HepG2 (cell line): ENCODE measurements at regions not wholly inside any gene's neighbourhood (a gene's known extent, or its start where the extent isn't known, plus 50 kb on each side); places are given as distances from the start of the nearest gene placed in this dataset.

Source experiments
- ATAC-seq: fragments of 200-7000 bp; cut with Tn5 transposase; 3 replicates; pipeline ENCODE4 v1.9.1; 2020; ENCODE audit warnings: mild to moderate bottlenecking, moderate library complexity
- BruUV-seq: library from RNA; stranded (reverse); fragments of 400-500 nt; replicated peaks from 2 replicates; lab custom pipeline; 2021; lab: Mats Ljungman, UMichigan
- CTCF ChIA-PET: fragments of 300-600 bp; formaldehyde crosslinking; extraction: SDS; loops from one replicate; lab custom pipeline; 2021; ENCODE audit warnings: low total read pairs, inconsistent platforms, low intra/inter-chr PET ratio; lab: Yijun Ruan, JAX
- POLR2A ChIA-PET: fragments of 350-600 bp; sonication (Branson Sonifier 250); formaldehyde crosslinking; loops from one replicate; lab custom pipeline; 2020; ENCODE audit warnings: antibody characterized with exemption, inconsistent platforms; lab: Yijun Ruan, JAX
- DNase-seq: peaks from one replicate; pipeline ENCODE4 v3.0.0-alpha.2; 2015; ENCODE audit warnings: low spot score
- FAIRE-seq: peaks from 3 replicates; lab custom pipeline; 2011; peaks lifted over from hg19 to GRCh38; lab: Jason Lieb, UNC
- H2AFZ ChIP-seq: one replicate; pipeline ENCODE4 v1.6.1; 2011; ENCODE audit warnings: low read length, inconsistent platforms
- H3K27ac ChIP-seq: fragments of 300-600 bp; 3 replicates; pipeline ENCODE4 v1.8.0; 2011; ENCODE audit warnings: mixed run types, mild to moderate bottlenecking, mixed read lengths, low read length, inconsistent platforms; ENCODE audit not compliant: insufficient read depth; ENCODE audit errors: extremely low read length
- H3K27me3 ChIP-seq, 2 experiments: fragments of 200-600 bp in 1 of 2; 2 replicates in 1 of 2; 3 replicates in 1 of 2; pipeline versions ENCODE4 v1.6.0 to v1.8.0; 2011; ENCODE audit warnings: low read length in 2 of 2, mild to moderate bottlenecking in 2 of 2, moderate library complexity in 2 of 2, inconsistent platforms in 1 of 2; ENCODE audit not compliant: insufficient read depth in 2 of 2, control insufficient read depth in 1 of 2
- H3K36me3 ChIP-seq, 2 experiments: fragments of 200-600 bp in 1 of 2; replicated peaks in 1 of 2; 2 replicates in 1 of 2; 3 replicates in 1 of 2; pipeline versions ENCODE4 v1.5.1 to v1.8.0; 2011; ENCODE audit warnings: low read length in 2 of 2, inconsistent platforms in 1 of 2; ENCODE audit not compliant: insufficient read depth in 2 of 2, control insufficient read depth in 1 of 2
- H3K4me1 ChIP-seq: 2 replicates; pipeline ENCODE4 v1.5.1; 2012; ENCODE audit warnings: low read length, inconsistent platforms; ENCODE audit not compliant: insufficient read depth
- H3K4me2 ChIP-seq: 2 replicates; pipeline ENCODE4 v1.6.0; 2011; ENCODE audit warnings: low read depth, low read length, inconsistent platforms
- H3K4me3 ChIP-seq, 3 experiments: fragments of 200-600 bp in 1 of 3; sonication (generic), shearing (Covaris generic) in 1 of 3; replicated peaks in 1 of 3; 2 replicates each; pipeline ENCODE4 v1.5.1; 2011 to 2016; ENCODE audit warnings: low read length in 3 of 3, inconsistent platforms in 2 of 3, low read depth in 2 of 3, mild to moderate bottlenecking in 2 of 3, control low read depth in 1 of 3, mixed read lengths in 1 of 3; ENCODE audit not compliant: insufficient read depth in 1 of 3
- H3K79me2 ChIP-seq: one replicate; pipeline ENCODE4 v1.6.1; 2011; ENCODE audit warnings: low read length, inconsistent platforms; ENCODE audit not compliant: insufficient read depth
- H3K9ac ChIP-seq: 2 replicates; pipeline ENCODE4 v1.6.0; 2011; ENCODE audit warnings: mild to moderate bottlenecking, low read depth, low read length, inconsistent platforms; ENCODE audit not compliant: insufficient read depth
- H3K9me3 ChIP-seq: 2 replicates; pipeline ENCODE4 v1.5.1; 2012; ENCODE audit warnings: mild to moderate bottlenecking, low read length
- H4K20me1 ChIP-seq: 2 replicates; pipeline ENCODE4 v1.6.0; 2011; ENCODE audit warnings: inconsistent platforms, mild to moderate bottlenecking, low read length, moderate library complexity; ENCODE audit not compliant: insufficient read depth
- CENPX ChIP-seq: sonication (generic); formaldehyde crosslinking; IDR thresholded peaks from 2 replicates; pipeline ENCODE4 v1.9.0; 2021; ENCODE audit warnings: mild to moderate bottlenecking, missing genetic modification reagents, moderate library complexity
- CREB1 ChIP-seq, 2 experiments: fragments of 450-650 bp in 1 of 2; IDR thresholded peaks; 2 replicates each; pipeline ENCODE4 v1.6.1; 2016 to 2017; ENCODE audit warnings: control low read depth in 1 of 2, mild to moderate bottlenecking in 1 of 2, missing compliant biosample characterization in 1 of 2, missing genetic modification characterization in 1 of 2
- HMGXB4 ChIP-seq, 2 experiments: sonication (generic) in 1 of 2; formaldehyde crosslinking in 1 of 2; IDR thresholded peaks; 2 replicates each; pipeline versions ENCODE4 v1.4.0 to v1.6.1; 2018 to 2020; ENCODE audit warnings: missing genetic modification reagents in 2 of 2, borderline replicate concordance in 1 of 2, low read depth in 1 of 2, mild to moderate bottlenecking in 1 of 2, missing biosample characterization in 1 of 2
- LCORL ChIP-seq, 2 experiments: fragments of 450-650 bp in 1 of 2; sonication (generic) in 1 of 2; formaldehyde crosslinking in 1 of 2; IDR thresholded peaks; 2 replicates each; pipeline versions ENCODE4 v1.5.0 to v1.6.1; 2017 to 2020; ENCODE audit warnings: antibody characterized with exemption in 1 of 2, missing genetic modification reagents in 1 of 2
- WGBS: methylation state at CpG from one replicate; pipeline ENCODE4 v1.1.6; 2017; ENCODE audit warnings: low lambda C conversion rate; 5-methylcytosine and 5-hydroxymethylcytosine counted together
- in situ Hi-C: cut with HindIII; loops from 2 replicates; pipeline ENCODE4 v1.10.0; 2017; ENCODE audit warnings: low pct_unique_long_range_greater_than_20kb; ENCODE audit not compliant: extremely low pct_ligation_motif_present
- intact Hi-C: fragments of 100-400 bp; cut with micrococcal nuclease; formaldehyde crosslinking; loops from one replicate; pipeline ENCODE4 v1.10.0; 2022; ENCODE audit not compliant: unreplicated experiment

GRCh38 chr10:84805149-84805548, 476.8 kb downstream of the CCSER2 start:
- Histone ChIP-seq H3K79me2 (no peaks in the 10 kb centered on the region), H3K9ac (no peak overlapping the region), H3K9me3 (no peaks in the 10 kb centered on the region), H4K20me1 (no peaks in the 10 kb centered on the region), H3K4me1 (no peaks in the 10 kb centered on the region), H3K27me3 (no peaks in the 10 kb centered on the region), H2AFZ (no peak overlapping the region), H3K4me2 (no peak overlapping the region), H3K4me3 (no peak overlapping the region), H3K36me3 (no peaks in the 10 kb centered on the region), H3K27ac (no peak overlapping the region)
- in situ Hi-C loops (no loop called here), intact Hi-C loops (no loop called here)
- FAIRE-seq (no peak), ATAC-seq (no peak), DNase-seq (no peak)
- ChIA-PET CTCF (no interaction called here), POLR2A (no interaction called here)
- BruUV-seq: no TSS peak
- 23% methylated on average over 2 of the region's 2 CpGs for WGBS
- TF ChIP-seq CREB1 (IDR thresholded peaks at IDR 0.05): peak; percentile 86
- no peak for TF ChIP-seq CREB1 (CRISPR knock-in tag; IDR thresholded peaks at IDR 0.05)
- TF ChIP-seq HMGXB4 (CRISPR knock-in tag; IDR thresholded peaks at IDR 0.05; ENCODE audit: borderline replicate concordance in 1 of 2, low read depth in 1 of 2): no peak

GRCh38 chr10:84811113-84811512, 482.7 kb downstream of the CCSER2 start:
- no TSS peak for BruUV-seq
- Histone ChIP-seq H3K27me3 (0 out of 5 replicates have a peak, but pooled peaks cover 0 to 3% of the 10 kb centered on the region in 2 experiments), H3K4me1 (no peaks in the 10 kb centered on the region), H3K36me3 (no peaks in the 10 kb centered on the region), H3K9me3 (no peaks in the 10 kb centered on the region), H3K79me2 (no peaks in the 10 kb centered on the region), H3K4me3 (no peak overlapping the region), H3K4me2 (no peak overlapping the region), H3K27ac (no peak overlapping the region), H2AFZ (no peak overlapping the region), H3K9ac (no peak overlapping the region), H4K20me1 (no peaks in the 10 kb centered on the region)
- CTCF ChIA-PET: no interaction called here
- TF ChIP-seq LCORL (IDR thresholded peaks at IDR 0.05): no peak
- TF ChIP-seq LCORL (CRISPR knock-in tag; IDR thresholded peaks at IDR 0.05): no peak
- no peak for TF ChIP-seq CENPX (CRISPR knock-in tag)
- intact Hi-C loops: no loop called here
- POLR2A ChIA-PET: no interaction called here
- WGBS: 0% methylated on average over 5 of the region's 5 CpGs
- ATAC-seq (no peak), DNase-seq (no peak), FAIRE-seq (no peak)
- in situ Hi-C loops: no loop called here
